ENCODE measurements at regions not wholly inside any gene's neighbourhood (a gene's known extent, or its start where the extent isn't known, plus 50 kb on each side); places are given as distances from the start of the nearest gene placed in this dataset.

DNA sequence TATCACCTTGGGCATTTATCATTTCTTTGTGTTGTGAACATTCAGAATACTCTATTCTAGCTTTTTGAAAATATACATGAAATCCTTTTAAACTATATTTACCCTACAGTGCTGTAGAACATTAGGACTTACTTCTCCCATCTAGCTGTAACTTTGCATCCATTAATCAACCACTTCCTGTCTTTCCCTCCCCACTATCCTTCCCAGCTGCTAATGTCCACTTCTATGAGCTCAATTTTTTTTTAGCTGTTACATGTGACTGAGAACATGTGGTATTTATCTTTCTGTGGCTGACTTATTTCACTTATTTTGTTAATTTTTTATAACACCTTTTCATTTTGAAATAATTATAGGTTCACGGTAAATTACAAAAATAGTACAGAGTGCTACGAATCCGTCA lies 136.0 kb downstream of the LMNTD1 start:
- in situ Hi-C loops (cut with MboI; ENCODE audit: low sequenced_read_pairs, unreplicated experiment): no loop called here
- TF ChIP-seq, protein P1, sequence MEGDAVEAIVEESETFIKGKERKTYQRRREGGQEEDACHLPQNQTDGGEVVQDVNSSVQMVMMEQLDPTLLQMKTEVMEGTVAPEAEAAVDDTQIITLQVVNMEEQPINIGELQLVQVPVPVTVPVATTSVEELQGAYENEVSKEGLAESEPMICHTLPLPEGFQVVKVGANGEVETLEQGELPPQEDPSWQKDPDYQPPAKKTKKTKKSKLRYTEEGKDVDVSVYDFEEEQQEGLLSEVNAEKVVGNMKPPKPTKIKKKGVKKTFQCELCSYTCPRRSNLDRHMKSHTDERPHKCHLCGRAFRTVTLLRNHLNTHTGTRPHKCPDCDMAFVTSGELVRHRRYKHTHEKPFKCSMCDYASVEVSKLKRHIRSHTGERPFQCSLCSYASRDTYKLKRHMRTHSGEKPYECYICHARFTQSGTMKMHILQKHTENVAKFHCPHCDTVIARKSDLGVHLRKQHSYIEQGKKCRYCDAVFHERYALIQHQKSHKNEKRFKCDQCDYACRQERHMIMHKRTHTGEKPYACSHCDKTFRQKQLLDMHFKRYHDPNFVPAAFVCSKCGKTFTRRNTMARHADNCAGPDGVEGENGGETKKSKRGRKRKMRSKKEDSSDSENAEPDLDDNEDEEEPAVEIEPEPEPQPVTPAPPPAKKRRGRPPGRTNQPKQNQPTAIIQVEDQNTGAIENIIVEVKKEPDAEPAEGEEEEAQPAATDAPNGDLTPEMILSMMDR (IDR thresholded peaks at IDR 0.05; ENCODE audit: borderline replicate concordance, control extremely low read depth, extremely low read depth, insufficient read depth, missing control alignments): no peak
- DNase-seq (ENCODE audit: low spot score): no peak

DNA sequence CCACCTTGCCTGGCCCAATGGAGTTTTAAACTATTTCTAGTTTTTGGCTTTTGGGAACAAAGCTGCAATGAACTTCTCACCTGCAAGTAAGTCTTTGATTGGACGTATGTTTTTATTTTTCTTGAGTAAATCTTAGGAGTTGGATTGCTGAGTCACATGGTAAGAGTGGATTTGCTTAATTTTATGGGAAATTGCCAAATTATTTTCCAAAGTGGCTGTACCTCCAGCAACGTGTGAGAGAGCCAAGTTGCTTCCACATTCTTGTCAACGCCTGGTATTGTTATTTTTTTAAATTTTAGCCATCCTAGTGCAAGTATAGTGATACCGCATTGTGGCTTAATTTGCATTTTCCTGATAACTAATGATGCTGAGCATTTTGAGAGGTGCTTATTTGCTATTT lies 136.6 kb downstream of the LMNTD1 start:
- DNase-seq (ENCODE audit: low spot score): no peak
- in situ Hi-C loops (cut with MboI; ENCODE audit: low sequenced_read_pairs, unreplicated experiment): no loop called here
- TF ChIP-seq, protein P1 (IDR thresholded peaks at IDR 0.05; ENCODE audit: borderline replicate concordance, control extremely low read depth, extremely low read depth, insufficient read depth, missing control alignments): no peak

DNA sequence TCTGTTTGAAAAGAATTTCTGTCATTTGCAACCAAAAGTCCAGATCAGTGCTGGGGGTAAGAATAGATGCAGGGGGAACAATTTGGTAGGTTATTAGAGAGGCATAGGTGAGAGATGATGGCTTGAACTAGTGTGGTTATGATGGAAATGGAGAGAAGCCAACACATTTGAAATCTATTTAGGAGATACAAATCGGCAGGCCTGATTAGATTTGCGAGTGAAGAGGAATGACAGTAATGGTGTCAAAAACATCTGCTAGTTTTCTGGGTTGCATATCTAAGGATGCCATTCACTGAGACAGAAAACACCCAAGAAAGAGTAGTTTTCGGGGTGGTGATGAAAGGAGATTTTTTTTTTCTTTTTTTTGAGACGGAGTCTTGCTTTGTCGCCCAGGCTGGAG lies 138.1 kb downstream of the LMNTD1 start:
- in situ Hi-C loops (cut with MboI; ENCODE audit: low sequenced_read_pairs, unreplicated experiment): no loop called here
- no peak for DNase-seq (ENCODE audit: low spot score)
- TF ChIP-seq, protein P1 (IDR thresholded peaks at IDR 0.05; ENCODE audit: borderline replicate concordance, control extremely low read depth, extremely low read depth, insufficient read depth, missing control alignments): no peak

DNA sequence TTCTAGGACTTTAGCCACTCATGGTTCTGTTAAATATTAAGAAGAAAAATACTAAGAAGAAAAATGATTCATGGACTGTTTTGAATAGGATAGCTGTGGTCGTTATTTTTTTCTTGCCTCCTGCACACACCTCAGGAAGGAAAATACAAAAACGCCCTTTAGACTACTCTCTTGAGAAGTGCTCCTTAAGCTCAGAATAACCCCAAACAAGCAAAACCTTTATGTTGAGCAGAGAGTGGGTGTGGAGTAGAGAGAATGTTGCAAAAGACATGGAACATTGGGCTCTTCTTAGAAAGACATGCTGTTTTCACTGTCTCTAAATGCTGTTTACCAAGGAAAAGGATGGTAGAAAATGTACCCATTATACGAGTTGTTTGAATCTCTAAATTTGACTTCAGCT lies 140.3 kb downstream of the LMNTD1 start:
- in situ Hi-C loops (cut with MboI; ENCODE audit: low sequenced_read_pairs, unreplicated experiment): no loop called here
- DNase-seq (ENCODE audit: low spot score): no peak
- TF ChIP-seq, protein P1 (IDR thresholded peaks at IDR 0.05; ENCODE audit: borderline replicate concordance, control extremely low read depth, extremely low read depth, insufficient read depth, missing control alignments): no peak

DNA sequence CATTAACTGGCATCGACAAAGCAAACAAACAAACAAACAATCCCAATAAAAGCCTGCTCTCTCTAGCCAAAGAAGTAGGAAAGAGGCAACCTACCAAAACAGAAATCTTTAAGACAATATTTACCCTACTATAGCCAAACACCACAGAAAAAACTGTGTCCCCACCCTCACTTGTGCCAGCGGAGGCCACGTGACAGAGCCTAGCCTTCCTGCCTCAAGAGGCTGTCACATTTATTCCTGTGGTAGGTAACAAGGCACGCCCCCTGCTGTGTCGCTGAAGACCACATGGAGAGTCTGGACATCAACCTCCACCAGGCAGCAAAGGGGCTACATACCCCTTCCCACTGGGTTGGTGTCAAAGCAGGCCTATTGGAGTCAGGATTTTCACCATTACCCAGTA lies 148.1 kb downstream of the LMNTD1 start:
- in situ Hi-C loops (cut with MboI; ENCODE audit: low sequenced_read_pairs, unreplicated experiment): no loop called here
- TF ChIP-seq, protein P1 (IDR thresholded peaks at IDR 0.05; ENCODE audit: borderline replicate concordance, control extremely low read depth, extremely low read depth, insufficient read depth, missing control alignments): no peak
- DNase-seq (ENCODE audit: low spot score): no peak

DNA sequence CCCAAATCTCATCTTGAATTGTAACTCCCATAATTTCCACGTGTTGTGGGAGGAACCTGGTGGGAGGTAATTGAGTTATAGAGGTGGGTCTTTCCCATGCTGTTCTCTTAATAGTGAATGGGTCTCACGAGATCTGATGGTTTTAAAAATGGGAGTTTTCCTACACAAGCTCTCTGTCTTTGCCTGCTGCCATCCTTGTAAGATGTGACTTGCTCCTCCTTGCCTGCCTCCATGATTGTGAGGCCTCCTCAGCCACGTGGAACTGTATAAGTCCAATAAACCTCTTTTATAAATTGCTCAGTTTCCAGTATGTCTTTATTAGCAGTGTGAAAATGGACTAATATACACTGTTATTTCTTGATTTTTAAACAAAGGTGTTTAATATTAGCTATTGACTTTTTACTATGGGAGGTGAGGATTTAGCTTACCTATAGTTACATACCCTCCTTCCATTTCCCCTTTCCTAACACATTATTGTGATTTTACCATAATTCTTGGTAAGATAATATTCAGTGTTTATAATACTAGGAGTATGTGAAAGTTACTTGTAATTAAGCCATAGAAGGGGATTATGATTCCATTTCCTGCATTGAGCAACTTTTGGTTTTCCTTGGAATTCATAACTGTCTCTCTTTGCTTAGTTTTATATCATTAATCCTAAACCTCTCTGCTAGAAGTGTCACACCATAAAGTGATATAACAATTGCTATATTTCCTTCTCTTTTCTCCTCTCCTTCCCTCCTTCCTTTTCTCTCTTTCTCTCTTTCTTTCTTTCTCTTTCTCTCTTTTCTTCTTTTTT lies 151.0 kb upstream of the KRAS start:
- no peak for DNase-seq (ENCODE audit: low spot score)
- TF ChIP-seq, protein P1 (IDR thresholded peaks at IDR 0.05; ENCODE audit: borderline replicate concordance, control extremely low read depth, extremely low read depth, insufficient read depth, missing control alignments): no peak
- in situ Hi-C loops (cut with MboI; ENCODE audit: low sequenced_read_pairs, unreplicated experiment): no loop called here
